ENCODE measurements at regions not wholly inside any gene's neighbourhood (a gene's known extent, or its start where the extent isn't known, plus 50 kb on each side); places are given as distances from the start of the nearest gene placed in this dataset.
"Not testable (repeated sequence)": the region's sequence is repeated elsewhere in the genome, so short reads cannot be mapped to it uniquely, and the experiment has no call there.

GRCh38 chr12:82300611-82301010 is 57.6 kb downstream of the CCDC59 start:
- no peak for DNase-seq (ENCODE audit: low read depth in 2 of 2)

- DNase-seq (ENCODE audit: low read depth in 2 of 2): no peak
These were observed 58.7 kb downstream of the CCDC59 start for GRCh38 chr12:82299319-82300025.

GRCh38 chr12:82290415-82290814 is 67.8 kb downstream of the CCDC59 start:
- DNase-seq (ENCODE audit: low read depth in 2 of 2): no peak

- DNase-seq (ENCODE audit: low read depth in 2 of 2): not testable (repeated sequence)
These were observed 76.9 kb downstream of the CCDC59 start for GRCh38 chr12:82281335-82281734.

GRCh38 chr12:82279536-82280058 is 78.6 kb downstream of the CCDC59 start:
- DNase-seq (ENCODE audit: low read depth in 2 of 2): no peak

GRCh38 chr12:82277582-82277981 is 80.6 kb downstream of the CCDC59 start:
- DNase-seq (ENCODE audit: low read depth in 2 of 2): no peak

GRCh38 chr12:82242729-82243128 is 115.5 kb downstream of the CCDC59 start:
- no peak for DNase-seq (ENCODE audit: low read depth in 2 of 2)

- DNase-seq (ENCODE audit: low read depth in 2 of 2): no peak
These were observed 132.3 kb downstream of the CCDC59 start for GRCh38 chr12:82225871-82226270.

GRCh38 chr12:82223426-82223825 is 134.8 kb downstream of the CCDC59 start:
- DNase-seq (ENCODE audit: low read depth in 2 of 2): no peak

- DNase-seq (ENCODE audit: low read depth in 2 of 2): no peak
These were observed 141.7 kb downstream of the CCDC59 start for GRCh38 chr12:82216475-82216874.

- DNase-seq (ENCODE audit: low read depth in 2 of 2): no peak
These were observed 144.4 kb downstream of the CCDC59 start for GRCh38 chr12:82213761-82214160.

GRCh38 chr12:82210882-82211281 is 147.3 kb downstream of the CCDC59 start:
- no peak for DNase-seq (ENCODE audit: low read depth in 2 of 2)

- DNase-seq (ENCODE audit: low read depth in 2 of 2): no peak
These were observed 148.7 kb downstream of the CCDC59 start for GRCh38 chr12:82209533-82209932.

GRCh38 chr12:82207556-82207955 is 150.6 kb downstream of the CCDC59 start:
- no peak for DNase-seq (ENCODE audit: low read depth in 2 of 2)

- DNase-seq (ENCODE audit: low read depth in 2 of 2): no peak
These were observed 155.1 kb downstream of the CCDC59 start for GRCh38 chr12:82203086-82203485.

- no peak for DNase-seq (ENCODE audit: low read depth in 2 of 2)
These were observed 170.6 kb downstream of the CCDC59 start for GRCh38 chr12:82187595-82187994.

- DNase-seq (ENCODE audit: low read depth in 2 of 2): no peak
These were observed 171.2 kb downstream of the CCDC59 start for GRCh38 chr12:82187011-82187410.

- DNase-seq (ENCODE audit: low read depth in 2 of 2): no peak
These were observed 171.9 kb downstream of the CCDC59 start for GRCh38 chr12:82186282-82186681.

GRCh38 chr12:82184844-82185243 is 173.3 kb downstream of the CCDC59 start:
- DNase-seq (ENCODE audit: low read depth in 2 of 2): no peak

- no peak for DNase-seq (ENCODE audit: low read depth in 2 of 2)
These were observed 175.5 kb downstream of the CCDC59 start for GRCh38 chr12:82182601-82183190.

GRCh38 chr12:82176761-82177490 is 181.3 kb downstream of the CCDC59 start:
- DNase-seq (ENCODE audit: low read depth in 2 of 2): no peak

- DNase-seq (ENCODE audit: low read depth in 2 of 2): no peak
These were observed 182.2 kb downstream of the CCDC59 start for GRCh38 chr12:82176026-82176425.

- no peak for DNase-seq (ENCODE audit: low read depth in 2 of 2)
These were observed 183.3 kb downstream of the CCDC59 start for GRCh38 chr12:82174936-82175335.
